Lower leg skin (tissue), 3 donors: ENCODE measurements at regions not wholly inside any gene's neighbourhood (a gene's known extent, or its start where the extent isn't known, plus 50 kb on each side); places are given as distances from the start of the nearest gene placed in this dataset.

ENCODE experiments used
- CTCF ChIP-seq, 3 donors: fragments of 450-650 bp; IDR thresholded peaks; one replicate each; pipeline ENCODE4 v1.5.1; 2016; ENCODE audit warnings: antibody characterized with exemption in 3 of 3, mild to moderate bottlenecking in 3 of 3, moderate library complexity in 2 of 3
- POLR2A ChIP-seq, 2 donors: fragments of 450-650 bp; IDR thresholded peaks; one replicate each; pipeline ENCODE4 v1.6.1; 2016 to 2017; ENCODE audit warnings: antibody characterized with exemption in 2 of 2, mild to moderate bottlenecking in 1 of 2, moderate library complexity in 1 of 2

GRCh38 chr3:72127224-72127612 lies 342.3 kb upstream of the PROK2 start:
- TF ChIP-seq POLR2A (IDR thresholded peaks at IDR 0.05) (no peak), CTCF (IDR thresholded peaks at IDR 0.05) (no peak)
